A549 (cell line): ENCODE measurements at regions not wholly inside any gene's neighbourhood (a gene's known extent, or its start where the extent isn't known, plus 50 kb on each side); places are given as distances from the start of the nearest gene placed in this dataset.

Experiments used
- JUNB ChIP-seq: fragments of >200 bp; sonication (Bioruptor Twin); formaldehyde crosslinking; IDR thresholded peaks from 2 replicates; pipeline ENCODE4 v1.6.1; 2016
- MAFK ChIP-seq: fragments of 450-650 bp; IDR thresholded peaks from 2 replicates; pipeline ENCODE4 v1.6.1; 2014; ENCODE audit not compliant: partially characterized antibody
- POLR2A ChIP-seq: IDR thresholded peaks from 2 replicates; pipeline ENCODE4 v1.6.1; 2012; ENCODE audit warnings: mild to moderate bottlenecking, low read length
- RAD21 ChIP-seq, 2 experiments: fragments of >200 bp in 1 of 2; sonication (Bioruptor Twin) in 1 of 2; formaldehyde crosslinking in 1 of 2; IDR thresholded peaks in 1 of 2; conservative IDR thresholded peaks in 1 of 2; 2 replicates in 1 of 2; 3 replicates in 1 of 2; pipeline ENCODE4 v1.6.1; 2012 to 2018; ENCODE audit warnings: inconsistent platforms in 1 of 2
- RCOR1 ChIP-seq: fragments of 150-350 bp; IDR thresholded peaks from 2 replicates; pipeline ENCODE4 v1.6.1; 2014; ENCODE audit warnings: antibody characterized with exemption, low read length, low read depth
- SMC3 ChIP-seq: fragments of >200 bp; sonication (Bioruptor Twin); formaldehyde crosslinking; IDR thresholded peaks from 3 replicates; pipeline ENCODE4 v1.6.1; 2018; ENCODE audit warnings: inconsistent platforms
- ZC3H11A ChIP-seq: fragments of 450-650 bp; IDR thresholded peaks from 2 replicates; pipeline ENCODE4 v1.6.1; 2014; ENCODE audit warnings: antibody characterized with exemption, mild to moderate bottlenecking
- ZFP36 ChIP-seq: fragments of 450-650 bp; IDR thresholded peaks from 2 replicates; pipeline ENCODE4 v1.6.1; 2014; ENCODE audit warnings: borderline replicate concordance; ENCODE audit not compliant: partially characterized antibody
- TF ChIP-seq, protein P1 (sequence below): IDR thresholded peaks from 2 replicates; pipeline ENCODE4 v1.6.1; 2012
- TF ChIP-seq, protein P2 (sequence below): fragments of >200 bp; sonication (Bioruptor Twin); formaldehyde crosslinking; IDR thresholded peaks from 3 replicates; pipeline ENCODE4 v1.5.1; 2016

DNA sequence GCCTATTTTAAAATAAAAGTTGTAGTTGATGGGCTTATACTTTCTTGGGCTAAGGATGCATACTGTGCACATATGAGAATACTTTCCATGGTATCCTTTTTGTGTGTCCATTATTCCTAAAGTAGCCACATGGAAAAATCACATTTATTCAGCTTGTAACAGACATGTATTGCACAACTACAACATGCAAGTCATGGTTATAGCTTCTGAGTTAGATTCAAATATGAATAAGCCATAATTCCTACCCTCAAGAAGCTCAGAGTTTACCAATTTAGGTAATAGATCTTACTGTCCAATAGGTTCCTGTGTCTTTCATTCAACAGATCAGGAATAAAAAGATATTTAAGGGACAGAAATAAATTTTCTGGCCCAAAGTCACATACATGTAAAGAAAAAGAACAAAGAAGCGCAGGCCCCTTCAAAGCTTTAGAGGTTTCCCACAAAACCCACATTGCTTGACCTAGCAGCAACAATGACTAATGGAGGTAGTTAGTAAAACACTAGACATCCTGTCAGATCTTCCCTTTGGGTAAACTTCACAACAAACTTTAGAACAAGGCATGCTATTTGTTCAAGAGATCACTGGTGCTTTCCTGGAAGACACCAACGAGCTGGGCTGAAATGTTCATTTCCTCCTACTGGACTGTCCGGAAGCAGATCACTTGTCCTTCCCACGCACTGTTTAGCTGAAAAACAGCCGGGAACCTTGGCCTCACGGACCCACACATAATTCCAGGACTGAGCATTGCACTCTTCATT lies 78.4 kb upstream of the ITGA1 start:
- TF ChIP-seq RAD21 (conservative IDR thresholded peaks at IDR 0.05 in 1 of 2, IDR thresholded peaks at IDR 0.05 in 1 of 2) (no peak), ZC3H11A (no peak), ZFP36 (no peak), JUNB (no peak), POLR2A (no peak), MAFK (no peak), SMC3 (no peak), RCOR1 (no peak)
- TF ChIP-seq, protein P1, sequence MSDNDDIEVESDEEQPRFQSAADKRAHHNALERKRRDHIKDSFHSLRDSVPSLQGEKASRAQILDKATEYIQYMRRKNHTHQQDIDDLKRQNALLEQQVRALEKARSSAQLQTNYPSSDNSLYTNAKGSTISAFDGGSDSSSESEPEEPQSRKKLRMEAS, result no peak
- TF ChIP-seq, protein P2, sequence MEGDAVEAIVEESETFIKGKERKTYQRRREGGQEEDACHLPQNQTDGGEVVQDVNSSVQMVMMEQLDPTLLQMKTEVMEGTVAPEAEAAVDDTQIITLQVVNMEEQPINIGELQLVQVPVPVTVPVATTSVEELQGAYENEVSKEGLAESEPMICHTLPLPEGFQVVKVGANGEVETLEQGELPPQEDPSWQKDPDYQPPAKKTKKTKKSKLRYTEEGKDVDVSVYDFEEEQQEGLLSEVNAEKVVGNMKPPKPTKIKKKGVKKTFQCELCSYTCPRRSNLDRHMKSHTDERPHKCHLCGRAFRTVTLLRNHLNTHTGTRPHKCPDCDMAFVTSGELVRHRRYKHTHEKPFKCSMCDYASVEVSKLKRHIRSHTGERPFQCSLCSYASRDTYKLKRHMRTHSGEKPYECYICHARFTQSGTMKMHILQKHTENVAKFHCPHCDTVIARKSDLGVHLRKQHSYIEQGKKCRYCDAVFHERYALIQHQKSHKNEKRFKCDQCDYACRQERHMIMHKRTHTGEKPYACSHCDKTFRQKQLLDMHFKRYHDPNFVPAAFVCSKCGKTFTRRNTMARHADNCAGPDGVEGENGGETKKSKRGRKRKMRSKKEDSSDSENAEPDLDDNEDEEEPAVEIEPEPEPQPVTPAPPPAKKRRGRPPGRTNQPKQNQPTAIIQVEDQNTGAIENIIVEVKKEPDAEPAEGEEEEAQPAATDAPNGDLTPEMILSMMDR, result no peak
